H9 (cell line): ENCODE measurements at regions not wholly inside any gene's neighbourhood (a gene's known extent, or its start where the extent isn't known, plus 50 kb on each side); places are given as distances from the start of the nearest gene placed in this dataset.

Experiments used
- DNase-seq: peaks from one replicate; pipeline ENCODE4 v3.0.0-alpha.2; 2017
- H2AFZ ChIP-seq: one replicate; pipeline ENCODE4 v1.6.1; 2013; ENCODE audit warnings: mild to moderate bottlenecking, low read length, control low read depth, moderate library complexity
- H2AK5ac ChIP-seq: 2 replicates; pipeline ENCODE4 v1.6.1; 2013; ENCODE audit warnings: low read length, control low read depth, mixed read lengths; ENCODE audit not compliant: insufficient read length
- H2BK120ac ChIP-seq: one replicate; pipeline ENCODE4 v1.6.1; 2013; ENCODE audit warnings: low read depth, mild to moderate bottlenecking, low read length, control low read depth, inconsistent platforms; ENCODE audit not compliant: poor library complexity, severe bottlenecking
- H2BK12ac ChIP-seq: 2 replicates; pipeline ENCODE4 v1.6.1; 2013; ENCODE audit warnings: low read length, control low read depth, mixed read lengths, low read depth; ENCODE audit not compliant: insufficient read length
- H2BK15ac ChIP-seq: 2 replicates; pipeline ENCODE4 v1.6.1; 2013; ENCODE audit warnings: low read depth, low read length, control low read depth
- H2BK20ac ChIP-seq: one replicate; pipeline ENCODE4 v1.6.1; 2013; ENCODE audit warnings: low read depth, mild to moderate bottlenecking, low read length, control low read depth, inconsistent platforms; ENCODE audit not compliant: poor library complexity, severe bottlenecking
- H2BK5ac ChIP-seq: 2 replicates; pipeline ENCODE4 v1.6.1; 2013; ENCODE audit warnings: low read length, control low read depth, mixed read lengths; ENCODE audit not compliant: insufficient read length
- H3K14ac ChIP-seq: 2 replicates; pipeline ENCODE4 v1.6.1; 2013; ENCODE audit warnings: low read length, control low read depth; ENCODE audit not compliant: insufficient read depth
- H3K18ac ChIP-seq: 2 replicates; pipeline ENCODE4 v1.6.1; 2013; ENCODE audit warnings: low read depth, mild to moderate bottlenecking, mixed read lengths, low read length, control low read depth; ENCODE audit not compliant: insufficient read length
- H3K23ac ChIP-seq: 2 replicates; pipeline ENCODE4 v1.6.1; 2013; ENCODE audit warnings: low read length, control low read depth, mixed read lengths, low read depth; ENCODE audit not compliant: insufficient read length
- H3K23me2 ChIP-seq: 2 replicates; pipeline ENCODE4 v1.6.1; 2013; ENCODE audit warnings: low read depth, mild to moderate bottlenecking, mixed read lengths, low read length, control low read depth; ENCODE audit not compliant: insufficient read length, poor library complexity, severe bottlenecking
- H3K27ac ChIP-seq: 2 replicates; pipeline ENCODE4 v1.5.1; 2013; ENCODE audit warnings: low read length, control low read depth, mixed read lengths, low read depth; ENCODE audit not compliant: insufficient read length
- H3K27me3 ChIP-seq: 2 replicates; pipeline ENCODE4 v1.6.1; 2013; ENCODE audit warnings: low read length, control low read depth, inconsistent platforms; ENCODE audit not compliant: insufficient read depth
- H3K4ac ChIP-seq: 2 replicates; pipeline ENCODE4 v1.6.1; 2013; ENCODE audit warnings: low read depth, mild to moderate bottlenecking, control low read depth, inconsistent platforms, low read length, moderate library complexity
- H3K4me1 ChIP-seq: 2 replicates; pipeline ENCODE4 v1.6.1; 2013; ENCODE audit warnings: low read length, control low read depth, inconsistent platforms; ENCODE audit not compliant: insufficient read depth
- H3K4me2 ChIP-seq: 2 replicates; pipeline ENCODE4 v1.6.1; 2013; ENCODE audit warnings: low read length, control low read depth, mixed read lengths; ENCODE audit not compliant: insufficient read length, insufficient read depth
- H3K56ac ChIP-seq: 2 replicates; pipeline ENCODE4 v1.6.1; 2013; ENCODE audit warnings: low read depth, mild to moderate bottlenecking, mixed read lengths, low read length, control low read depth; ENCODE audit not compliant: insufficient read length
- H3K79me1 ChIP-seq: 2 replicates; pipeline ENCODE4 v1.6.1; 2013; ENCODE audit warnings: low read depth, mild to moderate bottlenecking, moderate library complexity, low read length, control low read depth, inconsistent platforms; ENCODE audit not compliant: insufficient read depth, poor library complexity, severe bottlenecking
- H3K79me2 ChIP-seq: 2 replicates; pipeline ENCODE4 v1.6.1; 2013; ENCODE audit warnings: low read length, control low read depth, inconsistent platforms; ENCODE audit not compliant: insufficient read depth
- H3K9ac ChIP-seq: 2 replicates; pipeline ENCODE4 v1.6.1; 2013; ENCODE audit warnings: low read length, control low read depth, mixed read lengths; ENCODE audit not compliant: insufficient read length; ENCODE audit errors: extremely low read depth
- H3K9me3 ChIP-seq: one replicate; pipeline ENCODE4 v1.6.1; 2013; ENCODE audit warnings: low read depth, low read length, inconsistent platforms; ENCODE audit not compliant: control insufficient read depth
- H3T11ph ChIP-seq: one replicate; pipeline ENCODE4 v1.6.1; 2013; ENCODE audit warnings: mild to moderate bottlenecking, low read length, control low read depth, inconsistent platforms
- H4K20me1 ChIP-seq: one replicate; pipeline ENCODE4 v1.6.1; 2013; ENCODE audit not compliant: control insufficient read depth, insufficient read length, insufficient read depth
- H4K5ac ChIP-seq: 2 replicates; pipeline ENCODE4 v1.6.1; 2013; ENCODE audit warnings: low read depth, mild to moderate bottlenecking, mixed read lengths, low read length, control low read depth; ENCODE audit not compliant: insufficient read length
- H4K8ac ChIP-seq: replicated peaks from 2 replicates; pipeline ENCODE4 v1.6.1; 2013; ENCODE audit warnings: low read length, control low read depth, mixed read lengths, low read depth; ENCODE audit not compliant: insufficient read length
- H4K91ac ChIP-seq: 2 replicates; pipeline ENCODE4 v1.6.1; 2013; ENCODE audit warnings: low read depth, mild to moderate bottlenecking, moderate library complexity, mixed read lengths, low read length, control low read depth; ENCODE audit not compliant: insufficient read length
- H3K27ac Mint-ChIP-seq, 3 experiments: 2 replicates in 2 of 3; 3 replicates in 1 of 3; pipeline ENCODE4 v1.8.0; 2020 to 2021; ENCODE audit warnings: mixed read lengths in 3 of 3, mild to moderate bottlenecking in 1 of 3, moderate library complexity in 1 of 3
- H3K27me3 Mint-ChIP-seq: 2 replicates; pipeline ENCODE4 v1.8.0; 2021; ENCODE audit warnings: low read depth, mild to moderate bottlenecking, moderate library complexity, mixed read lengths
- H3K36me3 Mint-ChIP-seq, 3 experiments: 2 replicates in 2 of 3; 3 replicates in 1 of 3; pipeline ENCODE4 v1.8.0; 2020 to 2021; ENCODE audit warnings: low read depth in 3 of 3, mixed read lengths in 3 of 3; ENCODE audit not compliant: insufficient read depth in 1 of 3
- H3K4me1 Mint-ChIP-seq, 2 experiments: 2 replicates each; pipeline ENCODE4 v1.8.0; 2020; ENCODE audit warnings: mixed read lengths in 2 of 2
- H3K4me3 Mint-ChIP-seq, 2 experiments: 2 replicates in 1 of 2; 3 replicates in 1 of 2; pipeline ENCODE4 v1.8.0; 2020 to 2021; ENCODE audit warnings: mild to moderate bottlenecking in 2 of 2, mixed read lengths in 2 of 2, moderate library complexity in 1 of 2
- H3K9me3 Mint-ChIP-seq, 2 experiments: 2 replicates in 1 of 2; 3 replicates in 1 of 2; pipeline ENCODE4 v1.8.0; 2020; ENCODE audit warnings: mild to moderate bottlenecking in 2 of 2, mixed read lengths in 2 of 2, moderate library complexity in 1 of 2
- WGBS: extraction: QIAGEN DNeasy Blood & Tissue Kit; methylation state at CpG from one replicate; pipeline ENCODE4 v1.1.7; 2013; ENCODE audit warnings: missing lambda C conversion rate, low lambda C conversion rate, mixed read lengths; ENCODE audit not compliant: insufficient read length; ENCODE audit errors: extremely low coverage; 5-methylcytosine and 5-hydroxymethylcytosine counted together
- TF ChIP-seq, protein P1 (sequence below): fragments of 200-600 bp; sonication (generic); conservative IDR thresholded peaks from 3 replicates; pipeline ENCODE4 v1.8.0; 2021; ENCODE audit warnings: antibody characterized with exemption, mild to moderate bottlenecking

GRCh38 chr1:193699261-193699660 lies 512.8 kb upstream of the B3GALT2 start:
- TF ChIP-seq, protein P1, sequence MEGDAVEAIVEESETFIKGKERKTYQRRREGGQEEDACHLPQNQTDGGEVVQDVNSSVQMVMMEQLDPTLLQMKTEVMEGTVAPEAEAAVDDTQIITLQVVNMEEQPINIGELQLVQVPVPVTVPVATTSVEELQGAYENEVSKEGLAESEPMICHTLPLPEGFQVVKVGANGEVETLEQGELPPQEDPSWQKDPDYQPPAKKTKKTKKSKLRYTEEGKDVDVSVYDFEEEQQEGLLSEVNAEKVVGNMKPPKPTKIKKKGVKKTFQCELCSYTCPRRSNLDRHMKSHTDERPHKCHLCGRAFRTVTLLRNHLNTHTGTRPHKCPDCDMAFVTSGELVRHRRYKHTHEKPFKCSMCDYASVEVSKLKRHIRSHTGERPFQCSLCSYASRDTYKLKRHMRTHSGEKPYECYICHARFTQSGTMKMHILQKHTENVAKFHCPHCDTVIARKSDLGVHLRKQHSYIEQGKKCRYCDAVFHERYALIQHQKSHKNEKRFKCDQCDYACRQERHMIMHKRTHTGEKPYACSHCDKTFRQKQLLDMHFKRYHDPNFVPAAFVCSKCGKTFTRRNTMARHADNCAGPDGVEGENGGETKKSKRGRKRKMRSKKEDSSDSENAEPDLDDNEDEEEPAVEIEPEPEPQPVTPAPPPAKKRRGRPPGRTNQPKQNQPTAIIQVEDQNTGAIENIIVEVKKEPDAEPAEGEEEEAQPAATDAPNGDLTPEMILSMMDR: no peak
- Mint-ChIP-seq H3K27ac (no peak overlapping the region), H3K4me3 (no peak overlapping the region), H3K4me1 (no peaks in the 10 kb centered on the region), H3K36me3 (no peaks in the 10 kb centered on the region), H3K9me3 (no peaks in the 10 kb centered on the region), H3K27me3 (no peaks in the 10 kb centered on the region)
- H3K23ac ChIP-seq: no peak overlapping the region
- WGBS: no CpG with 5 or more reads among the region's 4 CpGs
- no peak overlapping the region for H2BK120ac ChIP-seq
- H2AFZ ChIP-seq: no peak overlapping the region
- H2BK20ac ChIP-seq: no peak overlapping the region
- no peak for DNase-seq
- H3K4ac ChIP-seq: no peak overlapping the region
- no peak overlapping the region for H4K8ac ChIP-seq
- no peaks in the 10 kb centered on the region for H3K27me3 ChIP-seq
- H3K23me2 ChIP-seq: no peaks in the 10 kb centered on the region
- no peak overlapping the region for H3K56ac ChIP-seq
- H3K9ac ChIP-seq: no peak overlapping the region
- H4K91ac ChIP-seq: no peak overlapping the region
- no peak overlapping the region for H3K4me2 ChIP-seq
- H3K18ac ChIP-seq: no peak overlapping the region
- H2BK5ac ChIP-seq: no peak overlapping the region
- no peaks in the 10 kb centered on the region for H3K4me1 ChIP-seq
- no peaks in the 10 kb centered on the region for H3K79me2 ChIP-seq
- no peak overlapping the region for H3K27ac ChIP-seq
- H4K20me1 ChIP-seq: no peaks in the 10 kb centered on the region
- no peak overlapping the region for H3T11ph ChIP-seq
- no peak overlapping the region for H4K5ac ChIP-seq
- no peak overlapping the region for H2AK5ac ChIP-seq
- H2BK15ac ChIP-seq: no peak overlapping the region
- H3K79me1 ChIP-seq: no peaks in the 10 kb centered on the region
- H3K14ac ChIP-seq: no peak overlapping the region
- no peak overlapping the region for H2BK12ac ChIP-seq
- H3K9me3 ChIP-seq: no peaks in the 10 kb centered on the region
